GM10248 (cell line): ENCODE measurements at regions not wholly inside any gene's neighbourhood (a gene's known extent, or its start where the extent isn't known, plus 50 kb on each side); places are given as distances from the start of the nearest gene placed in this dataset.
A peak's percentile ranks its signal among the peaks of the same experiment; 100 is the strongest.

ENCODE experiments used
- CTCF ChIA-PET: fragments of 300-600 bp; sonication (Branson Sonifier 250); formaldehyde crosslinking; extraction: SDS; loops from one replicate; lab custom pipeline; 2021; ENCODE audit warnings: antibody characterized with exemption; lab: Yijun Ruan, JAX
- POLR2A ChIA-PET: fragments of 350-650 bp; sonication (Branson Sonifier 250); formaldehyde crosslinking; extraction: SDS; loops from one replicate; lab custom pipeline; 2020; ENCODE audit warnings: antibody characterized with exemption; lab: Yijun Ruan, JAX
- DNase-seq: peaks from one replicate; pipeline ENCODE4 v3.0.0; 2012; ENCODE audit errors: extremely low spot score
- CTCF ChIP-seq: IDR thresholded peaks from 2 replicates; pipeline ENCODE4 v1.5.1; 2012; ENCODE audit warnings: mild to moderate bottlenecking, low read depth; ENCODE audit errors: extremely low read depth, missing control alignments, control extremely low read depth

- CTCF ChIA-PET, result no interaction called here
- no peak for DNase-seq
- POLR2A ChIA-PET, result no interaction called here
- no peak for TF ChIP-seq CTCF
Observed at GRCh38 chr6:105460860-105461259, 58.0 kb upstream of the PREP start.

- CTCF ChIA-PET, result interaction anchor here (1.4 kb wide), 1 partner anchor 14 kb away, joined by 3 read pairs; no protein-coding TSS in a partner anchor
- POLR2A ChIA-PET, result no interaction called here
- no peak for DNase-seq
- TF ChIP-seq CTCF, result no peak
Observed at GRCh38 chr6:105459864-105460263, 57.0 kb upstream of the PREP start.

- DNase-seq, result peak; percentile 43
- ChIA-PET POLR2A (no interaction called here), CTCF (interaction anchor here (1.3 to 1.4 kb wide), 2 partner anchors 14 to 15 kb away, joined by 3 read pairs; no protein-coding TSS in a partner anchor)
- TF ChIP-seq CTCF, result no peak
Observed at GRCh38 chr6:105459049-105459448, 56.2 kb upstream of the PREP start.

GRCh38 chr6:105458551-105458950, 55.7 kb upstream of the PREP start:
- ChIA-PET CTCF (interaction anchor here (0.9 to 1.3 kb wide), 6 partner anchors 8 to 765 kb away, joined by 3 to 4 read pairs (median 4); no protein-coding TSS in a partner anchor), POLR2A (interaction anchor here (0.7 kb wide), 1 partner anchor 35 kb away, joined by 3 read pairs; no protein-coding TSS in a partner anchor)
- DNase-seq, result no peak

GRCh38 chr6:105458084-105458483, 55.2 kb upstream of the PREP start:
- ChIA-PET POLR2A (interaction anchor here (0.6 to 0.7 kb wide), 2 partner anchors 35 to 426 kb away, joined by 3 to 5 read pairs; no protein-coding TSS in a partner anchor), CTCF (interaction anchor here (0.9 to 1.3 kb wide), 7 partner anchors 8 to 765 kb away, joined by 3 to 5 read pairs (median 4); no protein-coding TSS in a partner anchor)
- no peak for DNase-seq
- TF ChIP-seq CTCF, result no peak

More at GRCh38 chr6:105458551-105458950, 55.7 kb upstream of the PREP start:
- TF ChIP-seq CTCF, result no peak

- no peak for DNase-seq
- ChIA-PET POLR2A (no interaction called here), CTCF (interaction anchor here (0.9 to 3.2 kb wide), 14 partner anchors 9 to 769 kb away, joined by 3 to 12 read pairs (median 3); partner anchors contain the start of gene PREP)
- no peak for TF ChIP-seq CTCF
Observed at GRCh38 chr6:105453968-105454367, 51.1 kb upstream of the PREP start.
